ENCODE measurements at regions not wholly inside any gene's neighbourhood (a gene's known extent, or its start where the extent isn't known, plus 50 kb on each side); places are given as distances from the start of the nearest gene placed in this dataset.

- TF ChIP-seq ZNF219 (CRISPR knock-in tag; IDR thresholded peaks at IDR 0.05; ENCODE audit: borderline replicate concordance) (no peak), SOX15 (CRISPR knock-in tag; IDR thresholded peaks at IDR 0.05) (no peak), NFYB (CRISPR knock-in tag; conservative IDR thresholded peaks at IDR 0.05; ENCODE audit: low read depth) (no peak), RELA (CRISPR knock-in tag; IDR thresholded peaks at IDR 0.05; ENCODE audit: borderline replicate concordance) (no peak), ZNF121 (CRISPR knock-in tag; IDR thresholded peaks at IDR 0.05) (no peak)
Observed at GRCh38 chr12:41795910-41796309, 348.8 kb downstream of the GXYLT1 start (continued).

GRCh38 chr12:41795051-41795600 is 349.5 kb downstream of the GXYLT1 start:
- POLR2A ChIA-PET, result no interaction called here
- peaks cover 23% of the 10 kb centered on the region for H3K9me3 Mint-ChIP-seq
- no peaks in the 10 kb centered on the region; the same call in 1 of the 2 replicates for H3K27me3 Mint-ChIP-seq (ENCODE audit: low read depth)
- peaks cover 10% of the 10 kb centered on the region for H3K36me3 Mint-ChIP-seq
- no peak for TF ChIP-seq ZNF423 (CRISPR knock-in tag; IDR thresholded peaks at IDR 0.05)
- ATAC-seq (no peak), DNase-seq (ENCODE audit: low spot score) (no peak)
- no peak overlapping the region for H3K27ac Mint-ChIP-seq
- no peaks in the 10 kb centered on the region for H3K4me1 Mint-ChIP-seq
- CTCF ChIA-PET, result interaction anchor here (1.2 to 2.5 kb wide), 2 partner anchors 138 to 517 kb away, joined by 3 to 8 read pairs; no protein-coding TSS in a partner anchor
- H3K4me3 Mint-ChIP-seq, result no peak overlapping the region

- DNase-seq (ENCODE audit: low spot score) (no peak), ATAC-seq (no peak)
- H3K36me3 Mint-ChIP-seq, result peaks cover 15% of the 10 kb centered on the region
- H3K9me3 Mint-ChIP-seq, result peaks cover 30% of the 10 kb centered on the region
- H3K27ac Mint-ChIP-seq, result no peak overlapping the region
- ChIA-PET CTCF (interaction anchor here (2.5 kb wide), 1 partner anchor 517 kb away, joined by 8 read pairs; no protein-coding TSS in a partner anchor), POLR2A (no interaction called here)
- no peaks in the 10 kb centered on the region for H3K4me1 Mint-ChIP-seq
- no peak overlapping the region for H3K4me3 Mint-ChIP-seq
- no peaks in the 10 kb centered on the region; the same call in 1 of the 2 replicates for H3K27me3 Mint-ChIP-seq (ENCODE audit: low read depth)
- TF ChIP-seq PREB (CRISPR knock-in tag; IDR thresholded peaks at IDR 0.05; ENCODE audit: borderline replicate concordance), result no peak
- no peak for TF ChIP-seq CTCF (IDR thresholded peaks at IDR 0.05)
- no peak for TF ChIP-seq FOXJ3 (CRISPR knock-in tag; IDR thresholded peaks at IDR 0.05; ENCODE audit: borderline replicate concordance)
- no peak for TF ChIP-seq ZNF138 (CRISPR knock-in tag; conservative IDR thresholded peaks at IDR 0.05)
Observed at GRCh38 chr12:41794336-41794735, 350.3 kb downstream of the GXYLT1 start.

GRCh38 chr12:41784957-41785356 is 359.7 kb downstream of the GXYLT1 start:
- DNase-seq (ENCODE audit: low spot score), result no peak
- peaks cover 6% of the 10 kb centered on the region for H3K9me3 Mint-ChIP-seq
- ChIA-PET POLR2A (no interaction called here), CTCF (no interaction called here)
- H3K27me3 Mint-ChIP-seq (ENCODE audit: low read depth), result no peaks in the 10 kb centered on the region
- ATAC-seq, result no peak
- H3K4me1 Mint-ChIP-seq, result no peaks in the 10 kb centered on the region; the same call in 1 of the 2 replicates
- no peak overlapping the region for H3K27ac Mint-ChIP-seq
- no peak overlapping the region for H3K4me3 Mint-ChIP-seq
- H3K36me3 Mint-ChIP-seq, result peaks cover 5% of the 10 kb centered on the region
- TF ChIP-seq TEAD1 (CRISPR knock-in tag; IDR thresholded peaks at IDR 0.05) (no peak), SMAD3 (CRISPR knock-in tag; IDR thresholded peaks at IDR 0.05; ENCODE audit: borderline replicate concordance) (no peak), ATF1 (CRISPR knock-in tag; IDR thresholded peaks at IDR 0.05) (no peak), NR1H2 (CRISPR knock-in tag; IDR thresholded peaks at IDR 0.05) (no peak), ZBTB43 (CRISPR knock-in tag; IDR thresholded peaks at IDR 0.05) (no peak), SP1 (CRISPR knock-in tag; conservative IDR thresholded peaks at IDR 0.05) (no peak)

Data from WTC11 (cell line).